ENCODE measurements at regions not wholly inside any gene's neighbourhood (a gene's known extent, or its start where the extent isn't known, plus 50 kb on each side); places are given as distances from the start of the nearest gene placed in this dataset.

DNA sequence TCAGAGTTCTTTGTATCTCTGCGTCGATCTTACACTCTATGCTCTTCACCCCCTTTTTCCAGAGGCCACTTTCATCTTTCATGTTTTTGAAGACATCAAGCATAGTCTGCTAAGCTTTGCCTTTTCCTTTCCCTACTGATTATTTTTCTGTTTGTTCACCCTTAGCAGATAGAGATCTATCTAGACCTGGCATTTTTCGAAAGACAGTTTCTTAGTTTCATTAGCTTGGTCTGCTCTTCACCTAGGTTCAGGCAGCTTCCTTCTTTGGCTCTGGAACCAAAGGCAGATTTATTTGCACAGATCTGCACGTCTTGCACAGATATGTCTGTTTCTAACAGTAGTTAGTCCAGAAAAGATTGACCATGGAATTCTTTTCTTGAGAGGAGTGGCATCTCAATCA is 122.7 kb upstream of the HS3ST5 start:
- H3K36me3 ChIP-seq (ENCODE audit: control insufficient read depth in 2 of 4, insufficient read depth in 4 of 4, low read length in 3 of 4) = peaks cover 0 to 2% (median 0%) of the 10 kb centered on the region in 4 experiments; a peak in 1 of 8 replicates
- FAIRE-seq (no peak), DNase-seq (ENCODE audit: low read depth in 1 of 2, low spot score in 2 of 2) (no peak)
- no peaks in the 10 kb centered on the region for H3K79me1 ChIP-seq (ENCODE audit: low read depth, low read length)
- H3K79me2 ChIP-seq (ENCODE audit: control insufficient read depth in 1 of 2, insufficient read depth in 2 of 2, low read length in 2 of 2) = no peaks in the 10 kb centered on the region
- H3K23ac ChIP-seq (ENCODE audit: insufficient read length) = no peak overlapping the region
- ChIA-PET POLR2A (ENCODE audit: partially characterized antibody) (interaction anchor here (1.2 kb wide), 1 partner anchor 26 kb away, joined by 3 read pairs; no protein-coding TSS in a partner anchor), CTCF (ENCODE audit: partially characterized antibody) (interaction anchor here (1.0 kb wide), 1 partner anchor 9 kb away, joined by 3 read pairs; no protein-coding TSS in a partner anchor)
- H3K56ac ChIP-seq (replicated peaks; ENCODE audit: insufficient read length, low read depth, low read length) = no peak overlapping the region
- no peak overlapping the region for H2AK5ac ChIP-seq (ENCODE audit: low read depth, low read length)
- H3K9ac ChIP-seq (replicated peaks in 1 of 4; ENCODE audit: extremely low read depth in 1 of 4, low read depth in 3 of 4, low read length in 3 of 4) = no peak overlapping the region
- TF ChIP-seq RXRA (IDR thresholded peaks at IDR 0.05; ENCODE audit: insufficient read depth, low read depth, low read length) (no peak), CTBP2 (IDR thresholded peaks at IDR 0.05; ENCODE audit: borderline replicate concordance, insufficient read depth, insufficient read length, low read length) (no peak), HDAC6 (IDR thresholded peaks at IDR 0.05; ENCODE audit: low read depth, low read length) (no peak), GABPA (IDR thresholded peaks at IDR 0.05; ENCODE audit: borderline replicate concordance, insufficient read depth, low read length) (no peak), KDM5A (IDR thresholded peaks at IDR 0.05; ENCODE audit: low read length) (no peak), RAD21 (IDR thresholded peaks at IDR 0.05 in 1 of 2, conservative IDR thresholded peaks at IDR 0.05 in 1 of 2; ENCODE audit: low read depth in 2 of 2, low read length in 2 of 2) (no peak)
- TF ChIP-seq, protein P1, sequence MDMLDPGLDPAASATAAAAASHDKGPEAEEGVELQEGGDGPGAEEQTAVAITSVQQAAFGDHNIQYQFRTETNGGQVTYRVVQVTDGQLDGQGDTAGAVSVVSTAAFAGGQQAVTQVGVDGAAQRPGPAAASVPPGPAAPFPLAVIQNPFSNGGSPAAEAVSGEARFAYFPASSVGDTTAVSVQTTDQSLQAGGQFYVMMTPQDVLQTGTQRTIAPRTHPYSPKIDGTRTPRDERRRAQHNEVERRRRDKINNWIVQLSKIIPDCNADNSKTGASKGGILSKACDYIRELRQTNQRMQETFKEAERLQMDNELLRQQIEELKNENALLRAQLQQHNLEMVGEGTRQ (IDR thresholded peaks at IDR 0.05; ENCODE audit: low read length) = no peak
- no peak overlapping the region for H4K91ac ChIP-seq (replicated peaks; ENCODE audit: insufficient read length, low read length)
- H3K23me2 ChIP-seq (ENCODE audit: low read depth, low read length) = no peaks in the 10 kb centered on the region
- H2BK5ac ChIP-seq (ENCODE audit: low read depth, low read length) = no peak overlapping the region
- no peak overlapping the region for H2AFZ ChIP-seq (ENCODE audit: low read length)
- H3K18ac ChIP-seq (ENCODE audit: extremely low read depth, low read length) = no peak overlapping the region
- no peak overlapping the region for H4K5ac ChIP-seq (ENCODE audit: insufficient read length, low read depth, low read length)
- no peak overlapping the region for H3K4me2 ChIP-seq (ENCODE audit: insufficient read depth in 1 of 2, low read depth in 2 of 2, low read length in 2 of 2)
- H3K9me3 ChIP-seq (ENCODE audit: insufficient read depth in 2 of 2, low read depth in 1 of 2, low read length in 1 of 2) = no peaks in the 10 kb centered on the region
- H4K8ac ChIP-seq (ENCODE audit: extremely low read depth, insufficient read depth, low read length) = no peak overlapping the region
- no peak overlapping the region for H2BK120ac ChIP-seq (replicated peaks; ENCODE audit: low read depth, low read length)
- no peak overlapping the region for H3K4ac ChIP-seq (replicated peaks; ENCODE audit: insufficient read length, low read depth, low read length)
- H2BK15ac ChIP-seq (ENCODE audit: low read length) = no peak overlapping the region
- H2BK12ac ChIP-seq (ENCODE audit: low read depth, low read length) = no peak overlapping the region
- H3K27me3 ChIP-seq (replicated peaks in 1 of 4; ENCODE audit: control insufficient read depth in 3 of 4, extremely low read depth in 1 of 4, insufficient read depth in 3 of 4, low read length in 3 of 4) = no peaks in the 10 kb centered on the region
- H3K27ac ChIP-seq (ENCODE audit: low read depth, low read length) = no peak overlapping the region
- no peaks in the 10 kb centered on the region for H4K20me1 ChIP-seq (replicated peaks in 1 of 2; ENCODE audit: control insufficient read depth in 1 of 2, insufficient read depth in 2 of 2, low read length in 2 of 2)
- H2BK20ac ChIP-seq (ENCODE audit: low read length) = no peak overlapping the region
- no peaks in the 10 kb centered on the region for H3K4me1 ChIP-seq (replicated peaks in 1 of 4; ENCODE audit: control insufficient read depth in 3 of 4, insufficient read depth in 4 of 4, low read length in 3 of 4)
- no peak overlapping the region for H3K4me3 ChIP-seq (ENCODE audit: extremely low read depth in 1 of 4, insufficient read depth in 2 of 4, low read depth in 3 of 4, low read length in 4 of 4)
- no peak overlapping the region for H3K14ac ChIP-seq (ENCODE audit: insufficient read length)
- 94% methylated on average over 4 of the region's 4 CpGs; no CpG with 5 or more reads in 1 of the 2 experiments for WGBS, 2 experiments (ENCODE audit: extremely low coverage in 1 of 2, insufficient coverage in 1 of 2, insufficient read length in 1 of 2, insufficient replicate concordance in 2 of 2, low coverage in 1 of 2, low lambda C conversion rate in 2 of 2, missing lambda C conversion rate in 1 of 2)
